Activated naive CD4-positive, alpha-beta T cell treated with anti-CD3 and anti-CD28 coated beads, Interleukin-2, amount 10 ng/mL, durations not matched to agents 7 days and 5 days (primary cell): ENCODE measurements at regions not wholly inside any gene's neighbourhood (a gene's known extent, or its start where the extent isn't known, plus 50 kb on each side); places are given as distances from the start of the nearest gene placed in this dataset.
A peak's percentile ranks its signal among the peaks of the same experiment; 100 is the strongest.
"Not testable (repeated sequence)": the region's sequence is repeated elsewhere in the genome, so short reads cannot be mapped to it uniquely, and the experiment has no call there.

ENCODE experiments used
- CTCF ChIA-PET: fragments of 350-600 bp; sonication (Branson Sonifier 250); formaldehyde crosslinking; loops from one replicate; lab custom pipeline; 2021; ENCODE audit warnings: antibody characterized with exemption; lab: Charles Lee
- DNase-seq: peaks from one replicate; pipeline ENCODE4 v3.0.0-alpha.2; 2020
- H3K27ac Mint-ChIP-seq: one replicate; pipeline ENCODE4 v1.8.0; 2021; ENCODE audit warnings: mild to moderate bottlenecking, moderate library complexity, mixed read lengths
- H3K27me3 Mint-ChIP-seq: one replicate; pipeline ENCODE4 v1.8.0; 2021; ENCODE audit warnings: mild to moderate bottlenecking, mixed read lengths
- H3K36me3 Mint-ChIP-seq: one replicate; pipeline ENCODE4 v1.8.0; 2021; ENCODE audit warnings: mixed read lengths
- H3K4me1 Mint-ChIP-seq: one replicate; pipeline ENCODE4 v1.8.0; 2021; ENCODE audit warnings: mixed read lengths
- H3K4me3 Mint-ChIP-seq: one replicate; pipeline ENCODE4 v1.8.0; 2021; ENCODE audit warnings: mild to moderate bottlenecking, moderate library complexity, mixed read lengths
- H3K9me3 Mint-ChIP-seq: one replicate; pipeline ENCODE4 v1.8.0; 2021; ENCODE audit warnings: mixed read lengths

- H3K27ac Mint-ChIP-seq, H3K4me1 Mint-ChIP-seq, H3K9me3 Mint-ChIP-seq, DNase-seq, CTCF ChIA-PET, H3K4me3 Mint-ChIP-seq, H3K36me3 Mint-ChIP-seq: not testable (repeated sequence)
- H3K27me3 Mint-ChIP-seq, result peaks cover 31% of the 10 kb centered on the region
Measured at GRCh38 chr5:133857595-133858313, 110.7 kb downstream of the C5orf15 start.

- peaks cover 3% of the 10 kb centered on the region for H3K9me3 Mint-ChIP-seq
- H3K27me3 Mint-ChIP-seq, result peaks cover 46% of the 10 kb centered on the region
Measured at GRCh38 chr5:133854554-133854953, 113.9 kb downstream of the C5orf15 start.

GRCh38 chr5:133853646-133854365, 114.6 kb downstream of the C5orf15 start:
- Mint-ChIP-seq H3K4me3 (no peak overlapping the region), H3K36me3 (no peaks in the 10 kb centered on the region), H3K27ac (no peak overlapping the region), H3K27me3 (peaks cover 46% of the 10 kb centered on the region), H3K9me3 (peaks cover 2% of the 10 kb centered on the region), H3K4me1 (peaks cover 2% of the 10 kb centered on the region)
- CTCF ChIA-PET, result no interaction called here
- DNase-seq, result no peak

More at GRCh38 chr5:133854554-133854953, 113.9 kb downstream of the C5orf15 start:
- H3K4me3 Mint-ChIP-seq, result no peak overlapping the region
- DNase-seq, result no peak
- H3K36me3 Mint-ChIP-seq, result no peaks in the 10 kb centered on the region
- no peak overlapping the region for H3K27ac Mint-ChIP-seq
- H3K4me1 Mint-ChIP-seq, result peaks cover 3% of the 10 kb centered on the region
- CTCF ChIA-PET, result no interaction called here

- Mint-ChIP-seq H3K4me1 (peaks cover 16% of the 10 kb centered on the region), H3K9me3 (no peaks in the 10 kb centered on the region), H3K27me3 (peaks cover 64% of the 10 kb centered on the region), H3K4me3 (no peak overlapping the region), H3K36me3 (no peaks in the 10 kb centered on the region), H3K27ac (no peak overlapping the region)
- DNase-seq, result no peak
- CTCF ChIA-PET, result interaction anchor here (1.6 kb wide), 1 partner anchor 18 kb away, joined by 7 read pairs; no protein-coding TSS in a partner anchor
Measured at GRCh38 chr5:133851521-133851920, 116.9 kb downstream of the C5orf15 start.

- H3K27ac Mint-ChIP-seq, result no peak overlapping the region
- no peaks in the 10 kb centered on the region for H3K9me3 Mint-ChIP-seq
- no peak overlapping the region for H3K4me3 Mint-ChIP-seq
- no peaks in the 10 kb centered on the region for H3K36me3 Mint-ChIP-seq
- peaks cover 59% of the 10 kb centered on the region for H3K27me3 Mint-ChIP-seq
- peaks cover 18% of the 10 kb centered on the region for H3K4me1 Mint-ChIP-seq
- CTCF ChIA-PET, result interaction anchor here (1.6 kb wide), 1 partner anchor 19 kb away, joined by 7 read pairs; no protein-coding TSS in a partner anchor
- DNase-seq, result no peak
Measured at GRCh38 chr5:133850811-133851210, 117.6 kb downstream of the C5orf15 start.

- H3K9me3 Mint-ChIP-seq, result no peaks in the 10 kb centered on the region
- CTCF ChIA-PET, result interaction anchor here (1.9 kb wide), 1 partner anchor 20 kb away, joined by 6 read pairs; no protein-coding TSS in a partner anchor
Measured at GRCh38 chr5:133849116-133849515, 119.3 kb downstream of the C5orf15 start.

GRCh38 chr5:133848341-133848811, 120.0 kb downstream of the C5orf15 start:
- CTCF ChIA-PET, result interaction anchor here (1.9 kb wide), 1 partner anchor 21 kb away, joined by 6 read pairs; no protein-coding TSS in a partner anchor
- Mint-ChIP-seq H3K9me3 (no peaks in the 10 kb centered on the region), H3K4me3 (no peak overlapping the region), H3K4me1 (peaks cover 18% of the 10 kb centered on the region), H3K27ac (peak overlapping the region; percentile 68), H3K36me3 (no peaks in the 10 kb centered on the region), H3K27me3 (peaks cover 44% of the 10 kb centered on the region)
- DNase-seq, result peak; percentile 43

More at GRCh38 chr5:133849116-133849515, 119.3 kb downstream of the C5orf15 start:
- no peak overlapping the region for H3K4me3 Mint-ChIP-seq
- peaks cover 18% of the 10 kb centered on the region for H3K4me1 Mint-ChIP-seq
- DNase-seq, result no peak
- H3K36me3 Mint-ChIP-seq, result no peaks in the 10 kb centered on the region
- H3K27ac Mint-ChIP-seq, result no peak overlapping the region
- H3K27me3 Mint-ChIP-seq, result peaks cover 48% of the 10 kb centered on the region

GRCh38 chr5:133847886-133848285, 120.5 kb downstream of the C5orf15 start:
- H3K27me3 Mint-ChIP-seq, result peaks cover 44% of the 10 kb centered on the region
- H3K27ac Mint-ChIP-seq, result peak overlapping the region; percentile 68
- CTCF ChIA-PET, result no interaction called here
- H3K9me3 Mint-ChIP-seq, result no peaks in the 10 kb centered on the region
- peaks cover 18% of the 10 kb centered on the region for H3K4me1 Mint-ChIP-seq
- no peak overlapping the region for H3K4me3 Mint-ChIP-seq
- H3K36me3 Mint-ChIP-seq, result no peaks in the 10 kb centered on the region
- no peak for DNase-seq

- CTCF ChIA-PET, result no interaction called here
- Mint-ChIP-seq H3K36me3 (no peaks in the 10 kb centered on the region), H3K4me3 (no peak overlapping the region), H3K27me3 (peaks cover 45% of the 10 kb centered on the region), H3K4me1 (peaks cover 18% of the 10 kb centered on the region), H3K9me3 (no peaks in the 10 kb centered on the region), H3K27ac (no peak overlapping the region)
- no peak for DNase-seq
Measured at GRCh38 chr5:133847301-133847700, 121.1 kb downstream of the C5orf15 start.

- Mint-ChIP-seq H3K27me3 (peaks cover 48% of the 10 kb centered on the region), H3K36me3 (no peaks in the 10 kb centered on the region), H3K4me1 (peaks cover 18% of the 10 kb centered on the region), H3K9me3 (no peaks in the 10 kb centered on the region), H3K27ac (no peak overlapping the region), H3K4me3 (no peak overlapping the region)
- CTCF ChIA-PET, result no interaction called here
- DNase-seq, result no peak
Measured at GRCh38 chr5:133846478-133847226, 121.8 kb downstream of the C5orf15 start.

GRCh38 chr5:133845271-133845670, 123.2 kb downstream of the C5orf15 start:
- CTCF ChIA-PET, result interaction anchor here (0.6 kb wide), 1 partner anchor 84 kb away, joined by 4 read pairs; no protein-coding TSS in a partner anchor
- Mint-ChIP-seq H3K27ac (no peak overlapping the region), H3K27me3 (peaks cover 44% of the 10 kb centered on the region), H3K36me3 (no peaks in the 10 kb centered on the region), H3K9me3 (no peaks in the 10 kb centered on the region), H3K4me3 (no peak overlapping the region), H3K4me1 (peaks cover 18% of the 10 kb centered on the region)
- no peak for DNase-seq

GRCh38 chr5:133844836-133845235, 123.6 kb downstream of the C5orf15 start:
- H3K4me3 Mint-ChIP-seq, result no peak overlapping the region
- H3K9me3 Mint-ChIP-seq, result no peaks in the 10 kb centered on the region
- no peak for DNase-seq
- H3K36me3 Mint-ChIP-seq, result no peaks in the 10 kb centered on the region
- H3K27ac Mint-ChIP-seq, result no peak overlapping the region
- H3K4me1 Mint-ChIP-seq, result peaks cover 18% of the 10 kb centered on the region
- H3K27me3 Mint-ChIP-seq, result peaks cover 42% of the 10 kb centered on the region
- CTCF ChIA-PET, result interaction anchor here (1.8 kb wide), 1 partner anchor 24 kb away, joined by 6 read pairs; no protein-coding TSS in a partner anchor

- CTCF ChIA-PET, result interaction anchor here (1.8 kb wide), 1 partner anchor 25 kb away, joined by 6 read pairs; no protein-coding TSS in a partner anchor
- Mint-ChIP-seq H3K4me1 (peaks cover 16% of the 10 kb centered on the region), H3K36me3 (no peaks in the 10 kb centered on the region), H3K4me3 (no peak overlapping the region), H3K27me3 (peaks cover 47% of the 10 kb centered on the region), H3K9me3 (no peaks in the 10 kb centered on the region), H3K27ac (peak overlapping the region; percentile 45)
- DNase-seq, result no peak
Measured at GRCh38 chr5:133843911-133844310, 124.5 kb downstream of the C5orf15 start.
